AG10803 (cell line): ENCODE measurements at regions not wholly inside any gene's neighbourhood (a gene's known extent, or its start where the extent isn't known, plus 50 kb on each side); places are given as distances from the start of the nearest gene placed in this dataset.
A peak's percentile ranks its signal among the peaks of the same experiment; 100 is the strongest.

Experiments used
- DNase-seq: peaks from one replicate; pipeline ENCODE4 v3.0.0; 2010; ENCODE audit warnings: low read depth
- H3K4me3 ChIP-seq: 2 replicates; pipeline ENCODE4 v1.5.1; 2011; ENCODE audit warnings: mild to moderate bottlenecking, low read length, control low read depth
- CTCF ChIP-seq: conservative IDR thresholded peaks from 2 replicates; pipeline ENCODE4 v1.5.1; 2011; ENCODE audit warnings: mild to moderate bottlenecking, low read length, control low read depth, inconsistent platforms

GRCh38 chr1:22379566-22379965, 72.1 kb upstream of the ZBTB40 start:
- no peak overlapping the region for H3K4me3 ChIP-seq
- DNase-seq = peak; percentile 81
- TF ChIP-seq CTCF = no peak

GRCh38 chr1:22380024-22380785, 71.4 kb upstream of the ZBTB40 start:
- no peak overlapping the region for H3K4me3 ChIP-seq
- TF ChIP-seq CTCF = no peak
- peak; percentile 52 for DNase-seq

GRCh38 chr1:22383526-22384294, 67.9 kb upstream of the ZBTB40 start:
- TF ChIP-seq CTCF = no peak
- no peak for DNase-seq
- H3K4me3 ChIP-seq = no peak overlapping the region

GRCh38 chr1:22385537-22385936, 66.1 kb upstream of the ZBTB40 start:
- no peak for DNase-seq
- no peak for TF ChIP-seq CTCF

GRCh38 chr1:22386774-22387173, 64.9 kb upstream of the ZBTB40 start:
- H3K4me3 ChIP-seq = no peak overlapping the region
- TF ChIP-seq CTCF = no peak
- no peak for DNase-seq

More at GRCh38 chr1:22385537-22385936, 66.1 kb upstream of the ZBTB40 start:
- H3K4me3 ChIP-seq = no peak overlapping the region

- no peak for TF ChIP-seq CTCF
- no peak overlapping the region for H3K4me3 ChIP-seq
- peak; percentile 85 for DNase-seq
Measured at GRCh38 chr1:22387919-22388580, 63.6 kb upstream of the ZBTB40 start.
